ENCODE measurements at regions not wholly inside any gene's neighbourhood (a gene's known extent, or its start where the extent isn't known, plus 50 kb on each side); places are given as distances from the start of the nearest gene placed in this dataset.
"Not testable (repeated sequence)": the region's sequence is repeated elsewhere in the genome, so short reads cannot be mapped to it uniquely, and the experiment has no call there.

GRCh38 chr4:3633277-3633676 is 101.1 kb upstream of the LRPAP1 start:
- not testable (repeated sequence) for DNase-seq (ENCODE audit: low spot score)

- not testable (repeated sequence) for DNase-seq (ENCODE audit: low spot score)
Measured at GRCh38 chr4:3632794-3633193, 100.6 kb upstream of the LRPAP1 start.

GRCh38 chr4:3631544-3632266 is 99.5 kb upstream of the LRPAP1 start:
- not testable (repeated sequence) for DNase-seq (ENCODE audit: low spot score)

- DNase-seq (ENCODE audit: low spot score) = no peak
Measured at GRCh38 chr4:3630598-3631543, 98.6 kb upstream of the LRPAP1 start.

- DNase-seq (ENCODE audit: low spot score) = no peak
Measured at GRCh38 chr4:3630136-3630597, 97.9 kb upstream of the LRPAP1 start.

GRCh38 chr4:3629665-3630064 is 97.4 kb upstream of the LRPAP1 start:
- DNase-seq (ENCODE audit: low spot score) = no peak

- not testable (repeated sequence) for DNase-seq (ENCODE audit: low spot score)
Measured at GRCh38 chr4:3629176-3629575, 97.0 kb upstream of the LRPAP1 start.

GRCh38 chr4:3628868-3629175 is 96.6 kb upstream of the LRPAP1 start:
- no peak for DNase-seq (ENCODE audit: low spot score)

GRCh38 chr4:3627967-3628867 is 96.0 kb upstream of the LRPAP1 start:
- DNase-seq (ENCODE audit: low spot score) = not testable (repeated sequence)

GRCh38 chr4:3627456-3627855 is 95.2 kb upstream of the LRPAP1 start:
- DNase-seq (ENCODE audit: low spot score) = not testable (repeated sequence)

GRCh38 chr4:3626131-3626884 is 94.1 kb upstream of the LRPAP1 start:
- not testable (repeated sequence) for DNase-seq (ENCODE audit: low spot score)

GRCh38 chr4:3625286-3625875 is 93.2 kb upstream of the LRPAP1 start:
- not testable (repeated sequence) for DNase-seq (ENCODE audit: low spot score)

- DNase-seq (ENCODE audit: low spot score) = peak; percentile 82
Measured at GRCh38 chr4:3623809-3624329, 91.6 kb upstream of the LRPAP1 start.

GRCh38 chr4:3623106-3623505 is 90.9 kb upstream of the LRPAP1 start:
- no peak for DNase-seq (ENCODE audit: low spot score)

GRCh38 chr4:3620365-3620764 is 88.1 kb upstream of the LRPAP1 start:
- DNase-seq (ENCODE audit: low spot score) = not testable (repeated sequence)

GRCh38 chr4:3619698-3620097 is 87.5 kb upstream of the LRPAP1 start:
- DNase-seq (ENCODE audit: low spot score) = not testable (repeated sequence)

GRCh38 chr4:3618341-3618740 is 86.1 kb upstream of the LRPAP1 start:
- DNase-seq (ENCODE audit: low spot score) = not testable (repeated sequence)

- DNase-seq (ENCODE audit: low spot score) = no peak
Measured at GRCh38 chr4:3615386-3616286, 83.4 kb upstream of the LRPAP1 start.

GRCh38 chr4:3614731-3614980 is 82.4 kb upstream of the LRPAP1 start:
- DNase-seq (ENCODE audit: low spot score) = peak; percentile 36

All from ecto neural progenitor cell (in vitro differentiated cells).